HG02642 (cell line): ENCODE measurements at regions not wholly inside any gene's neighbourhood (a gene's known extent, or its start where the extent isn't known, plus 50 kb on each side); places are given as distances from the start of the nearest gene placed in this dataset.
"Not testable (repeated sequence)": the region's sequence is repeated elsewhere in the genome, so short reads cannot be mapped to it uniquely, and the experiment has no call there.

ENCODE experiments used
- ATAC-seq: cut with Tn5 transposase; IDR thresholded peaks from one replicate; pipeline ENCODE4 v1.9.1; 2021; ENCODE audit warnings: mild to moderate bottlenecking; ENCODE audit not compliant: unreplicated experiment, poor library complexity

- no peak for ATAC-seq
Observed at GRCh38 chr6:78489874-78490273, 377.5 kb upstream of the IRAK1BP1 start.

GRCh38 chr6:78492351-78493017, 374.9 kb upstream of the IRAK1BP1 start:
- no peak for ATAC-seq

- ATAC-seq: no peak
Observed at GRCh38 chr6:78500299-78501089, 366.9 kb upstream of the IRAK1BP1 start.

GRCh38 chr6:78502386-78502887, 364.9 kb upstream of the IRAK1BP1 start:
- no peak for ATAC-seq

GRCh38 chr6:78505178-78505577, 362.2 kb upstream of the IRAK1BP1 start:
- ATAC-seq: no peak

- ATAC-seq: no peak
Observed at GRCh38 chr6:78511009-78511408, 356.3 kb upstream of the IRAK1BP1 start.

- ATAC-seq: no peak
Observed at GRCh38 chr6:78513856-78514255, 353.5 kb upstream of the IRAK1BP1 start.

- no peak for ATAC-seq
Observed at GRCh38 chr6:78515271-78515670, 352.1 kb upstream of the IRAK1BP1 start.

- ATAC-seq: no peak
Observed at GRCh38 chr6:78517399-78517798, 350.0 kb upstream of the IRAK1BP1 start.

GRCh38 chr6:78523622-78524021, 343.7 kb upstream of the IRAK1BP1 start:
- no peak for ATAC-seq

GRCh38 chr6:78525976-78526375, 341.4 kb upstream of the IRAK1BP1 start:
- no peak for ATAC-seq

- no peak for ATAC-seq
Observed at GRCh38 chr6:78526432-78526831, 340.9 kb upstream of the IRAK1BP1 start.

- no peak for ATAC-seq
Observed at GRCh38 chr6:78528926-78529325, 338.4 kb upstream of the IRAK1BP1 start.

- ATAC-seq: no peak
Observed at GRCh38 chr6:78530208-78530607, 337.1 kb upstream of the IRAK1BP1 start.

GRCh38 chr6:78533426-78533825, 333.9 kb upstream of the IRAK1BP1 start:
- no peak for ATAC-seq

- no peak for ATAC-seq
Observed at GRCh38 chr6:78533876-78534275, 333.5 kb upstream of the IRAK1BP1 start.

- no peak for ATAC-seq
Observed at GRCh38 chr6:78538002-78538401, 329.3 kb upstream of the IRAK1BP1 start.

GRCh38 chr6:78547636-78548035, 319.7 kb upstream of the IRAK1BP1 start:
- ATAC-seq: not testable (repeated sequence)

- ATAC-seq: no peak
Observed at GRCh38 chr6:78551361-78551760, 316.0 kb upstream of the IRAK1BP1 start.

- no peak for ATAC-seq
Observed at GRCh38 chr6:78552435-78552834, 314.9 kb upstream of the IRAK1BP1 start.

GRCh38 chr6:78554341-78554740, 313.0 kb upstream of the IRAK1BP1 start:
- no peak for ATAC-seq

- no peak for ATAC-seq
Observed at GRCh38 chr6:78559056-78559455, 308.3 kb upstream of the IRAK1BP1 start.
